ENCODE measurements at regions not wholly inside any gene's neighbourhood (a gene's known extent, or its start where the extent isn't known, plus 50 kb on each side); places are given as distances from the start of the nearest gene placed in this dataset.
"Not testable (repeated sequence)": the region's sequence is repeated elsewhere in the genome, so short reads cannot be mapped to it uniquely, and the experiment has no call there.

- TF ChIP-seq MAX (IDR thresholded peaks at IDR 0.05; ENCODE audit: low read depth, low read length), result no peak
- TF ChIP-seq MYC (IDR thresholded peaks at IDR 0.05; ENCODE audit: low read depth, low read length), result no peak
- TF ChIP-seq CTCF (IDR thresholded peaks at IDR 0.05; ENCODE audit: low read depth, low read length), result no peak
- TF ChIP-seq POLR2A (IDR thresholded peaks at IDR 0.05; ENCODE audit: extremely low read depth, insufficient read length), result no peak
- no peak overlapping the region for H3K4me3 ChIP-seq (ENCODE audit: low read depth, low read length)
- no peak for DNase-seq (ENCODE audit: low read depth)
Measured at GRCh38 chr6:101090281-101090680, 209.2 kb upstream of the ASCC3 start.

GRCh38 chr6:101098605-101099004 is 217.5 kb upstream of the ASCC3 start:
- DNase-seq (ENCODE audit: low read depth); H3K4me3 ChIP-seq (ENCODE audit: low read depth, low read length): not testable (repeated sequence)

- DNase-seq (ENCODE audit: low read depth), result no peak
- H3K4me3 ChIP-seq (ENCODE audit: low read depth, low read length), result no peak overlapping the region
- TF ChIP-seq CTCF (IDR thresholded peaks at IDR 0.05; ENCODE audit: low read depth, low read length), result no peak
- no peak for TF ChIP-seq MYC (IDR thresholded peaks at IDR 0.05; ENCODE audit: low read depth, low read length)
- TF ChIP-seq MAX (IDR thresholded peaks at IDR 0.05; ENCODE audit: low read depth, low read length), result no peak
- TF ChIP-seq POLR2A (IDR thresholded peaks at IDR 0.05; ENCODE audit: extremely low read depth, insufficient read length), result no peak
Measured at GRCh38 chr6:101102702-101103101, 221.6 kb upstream of the ASCC3 start.

- no peak overlapping the region for H3K4me3 ChIP-seq (ENCODE audit: low read depth, low read length)
- no peak for DNase-seq (ENCODE audit: low read depth)
- no peak for TF ChIP-seq CTCF (IDR thresholded peaks at IDR 0.05; ENCODE audit: low read depth, low read length)
- TF ChIP-seq MAX (IDR thresholded peaks at IDR 0.05; ENCODE audit: low read depth, low read length), result no peak
- no peak for TF ChIP-seq POLR2A (IDR thresholded peaks at IDR 0.05; ENCODE audit: extremely low read depth, insufficient read length)
- no peak for TF ChIP-seq MYC (IDR thresholded peaks at IDR 0.05; ENCODE audit: low read depth, low read length)
Measured at GRCh38 chr6:101108286-101108685, 227.2 kb upstream of the ASCC3 start.

- TF ChIP-seq MYC (IDR thresholded peaks at IDR 0.05; ENCODE audit: low read depth, low read length) (no peak), CTCF (IDR thresholded peaks at IDR 0.05; ENCODE audit: low read depth, low read length) (no peak), POLR2A (IDR thresholded peaks at IDR 0.05; ENCODE audit: extremely low read depth, insufficient read length) (no peak), MAX (IDR thresholded peaks at IDR 0.05; ENCODE audit: low read depth, low read length) (no peak)
- no peak overlapping the region for H3K4me3 ChIP-seq (ENCODE audit: low read depth, low read length)
- no peak for DNase-seq (ENCODE audit: low read depth)
Measured at GRCh38 chr6:101110814-101111213, 229.7 kb upstream of the ASCC3 start.

GRCh38 chr6:101113468-101114260 is 232.5 kb upstream of the ASCC3 start:
- H3K4me3 ChIP-seq (ENCODE audit: low read depth, low read length), result no peak overlapping the region
- no peak for DNase-seq (ENCODE audit: low read depth)
- TF ChIP-seq MAX (IDR thresholded peaks at IDR 0.05; ENCODE audit: low read depth, low read length), result no peak
- no peak for TF ChIP-seq POLR2A (IDR thresholded peaks at IDR 0.05; ENCODE audit: extremely low read depth, insufficient read length)
- no peak for TF ChIP-seq MYC (IDR thresholded peaks at IDR 0.05; ENCODE audit: low read depth, low read length)
- TF ChIP-seq CTCF (IDR thresholded peaks at IDR 0.05; ENCODE audit: low read depth, low read length), result no peak
